Calu3 (cell line): ENCODE measurements at regions not wholly inside any gene's neighbourhood (a gene's known extent, or its start where the extent isn't known, plus 50 kb on each side); places are given as distances from the start of the nearest gene placed in this dataset.

Source experiments
- BruUV-seq: library from RNA; stranded (reverse); fragments of 400-500 nt; replicated peaks from 2 replicates; lab custom pipeline; 2021; lab: Mats Ljungman, UMichigan
- CTCF ChIA-PET: fragments of 300-600 bp; sonication (Branson Sonifier 250); formaldehyde crosslinking; loops from one replicate; lab custom pipeline; 2022; ENCODE audit warnings: antibody characterized with exemption; lab: Charles Lee
- DNase-seq: peaks from one replicate; pipeline ENCODE4 v3.0.0; 2022
- H3K27ac Mint-ChIP-seq: one replicate; pipeline ENCODE4 v1.8.0; 2022; ENCODE audit warnings: mixed read lengths; ENCODE audit not compliant: unreplicated experiment
- H3K27me3 Mint-ChIP-seq: one replicate; pipeline ENCODE4 v1.8.0; 2022; ENCODE audit warnings: mixed read lengths; ENCODE audit not compliant: unreplicated experiment
- H3K36me3 Mint-ChIP-seq: one replicate; pipeline ENCODE4 v1.8.0; 2022; ENCODE audit warnings: mild to moderate bottlenecking, moderate library complexity, mixed read lengths; ENCODE audit not compliant: insufficient read depth, unreplicated experiment
- H3K4me1 Mint-ChIP-seq: one replicate; pipeline ENCODE4 v1.8.0; 2022; ENCODE audit warnings: mild to moderate bottlenecking, low read depth, mixed read lengths; ENCODE audit not compliant: unreplicated experiment
- H3K4me3 Mint-ChIP-seq: one replicate; pipeline ENCODE4 v1.8.0; 2022; ENCODE audit warnings: mild to moderate bottlenecking, low read depth, moderate library complexity, mixed read lengths; ENCODE audit not compliant: unreplicated experiment
- H3K9me3 Mint-ChIP-seq: one replicate; pipeline ENCODE4 v1.8.0; 2022; ENCODE audit warnings: low read depth, mixed read lengths; ENCODE audit not compliant: unreplicated experiment
- intact Hi-C: fragments of 100-400 bp; cut with micrococcal nuclease; formaldehyde crosslinking; loops from one replicate; pipeline ENCODE4 v1.10.0; 2022; ENCODE audit not compliant: unreplicated experiment
- TF ChIP-seq, protein P1 (sequence below): fragments of 200-600 bp; IDR thresholded peaks from one replicate; pipeline ENCODE4 v1.8.0; 2022; ENCODE audit warnings: antibody characterized with exemption; ENCODE audit not compliant: unreplicated experiment

DNA sequence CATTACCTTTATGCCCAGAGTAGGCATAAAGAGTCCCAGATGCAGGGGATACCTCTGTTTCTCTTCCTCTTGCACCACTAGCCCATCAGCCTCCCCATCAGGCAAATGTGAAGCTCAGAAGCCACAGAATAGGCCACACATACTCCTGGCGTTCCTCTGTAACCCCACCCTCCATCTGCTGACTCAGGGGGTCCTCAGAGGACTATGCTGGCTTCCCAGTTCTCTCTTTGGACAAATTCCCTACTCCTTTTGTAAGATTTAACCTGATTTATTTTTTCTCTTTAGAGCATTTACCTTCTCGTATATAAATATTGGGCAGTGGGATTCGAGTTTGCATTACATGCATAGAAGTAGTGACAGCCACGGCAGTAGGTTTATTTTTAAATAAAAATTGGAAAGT, 262.3 kb upstream of the CADM1 start:
- no peak overlapping the region for H3K27ac Mint-ChIP-seq
- no peaks in the 10 kb centered on the region for H3K27me3 Mint-ChIP-seq
- no TSS peak for BruUV-seq
- no peaks in the 10 kb centered on the region for H3K4me1 Mint-ChIP-seq
- TF ChIP-seq, protein P1, sequence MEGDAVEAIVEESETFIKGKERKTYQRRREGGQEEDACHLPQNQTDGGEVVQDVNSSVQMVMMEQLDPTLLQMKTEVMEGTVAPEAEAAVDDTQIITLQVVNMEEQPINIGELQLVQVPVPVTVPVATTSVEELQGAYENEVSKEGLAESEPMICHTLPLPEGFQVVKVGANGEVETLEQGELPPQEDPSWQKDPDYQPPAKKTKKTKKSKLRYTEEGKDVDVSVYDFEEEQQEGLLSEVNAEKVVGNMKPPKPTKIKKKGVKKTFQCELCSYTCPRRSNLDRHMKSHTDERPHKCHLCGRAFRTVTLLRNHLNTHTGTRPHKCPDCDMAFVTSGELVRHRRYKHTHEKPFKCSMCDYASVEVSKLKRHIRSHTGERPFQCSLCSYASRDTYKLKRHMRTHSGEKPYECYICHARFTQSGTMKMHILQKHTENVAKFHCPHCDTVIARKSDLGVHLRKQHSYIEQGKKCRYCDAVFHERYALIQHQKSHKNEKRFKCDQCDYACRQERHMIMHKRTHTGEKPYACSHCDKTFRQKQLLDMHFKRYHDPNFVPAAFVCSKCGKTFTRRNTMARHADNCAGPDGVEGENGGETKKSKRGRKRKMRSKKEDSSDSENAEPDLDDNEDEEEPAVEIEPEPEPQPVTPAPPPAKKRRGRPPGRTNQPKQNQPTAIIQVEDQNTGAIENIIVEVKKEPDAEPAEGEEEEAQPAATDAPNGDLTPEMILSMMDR = no peak
- intact Hi-C loops = no loop called here
- no peak overlapping the region for H3K4me3 Mint-ChIP-seq
- no peak for DNase-seq
- no peaks in the 10 kb centered on the region for H3K36me3 Mint-ChIP-seq
- CTCF ChIA-PET = no interaction called here
- peaks cover 18% of the 10 kb centered on the region for H3K9me3 Mint-ChIP-seq

DNA sequence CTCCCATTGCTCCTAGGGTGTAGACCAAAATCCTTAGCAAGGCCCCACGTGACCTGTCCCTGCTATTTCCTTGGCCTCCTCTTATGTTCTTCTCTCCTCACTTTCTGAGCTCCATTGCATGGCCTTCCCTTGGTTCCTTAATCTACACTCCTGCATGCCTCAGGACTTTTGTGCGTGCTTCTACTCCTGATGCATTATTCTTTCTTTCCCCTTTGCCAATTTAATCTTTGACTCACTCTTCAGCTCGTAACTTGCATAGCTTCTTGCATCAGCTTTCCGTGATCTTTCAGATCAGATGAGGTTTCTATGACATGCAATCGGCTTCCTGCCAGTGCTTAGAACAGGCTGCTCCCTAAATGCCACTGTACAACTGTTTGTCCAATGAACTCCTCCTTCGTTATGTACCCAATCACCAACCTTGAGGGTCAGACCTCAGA, 261.6 kb upstream of the CADM1 start:
- intact Hi-C loops = no loop called here
- Mint-ChIP-seq H3K36me3 (no peaks in the 10 kb centered on the region), H3K27ac (no peak overlapping the region), H3K4me3 (no peak overlapping the region), H3K9me3 (peaks cover 15% of the 10 kb centered on the region), H3K27me3 (no peaks in the 10 kb centered on the region), H3K4me1 (no peaks in the 10 kb centered on the region)
- no TSS peak for BruUV-seq
- no peak for DNase-seq
- TF ChIP-seq, protein P1 = no peak
- CTCF ChIA-PET = no interaction called here

DNA sequence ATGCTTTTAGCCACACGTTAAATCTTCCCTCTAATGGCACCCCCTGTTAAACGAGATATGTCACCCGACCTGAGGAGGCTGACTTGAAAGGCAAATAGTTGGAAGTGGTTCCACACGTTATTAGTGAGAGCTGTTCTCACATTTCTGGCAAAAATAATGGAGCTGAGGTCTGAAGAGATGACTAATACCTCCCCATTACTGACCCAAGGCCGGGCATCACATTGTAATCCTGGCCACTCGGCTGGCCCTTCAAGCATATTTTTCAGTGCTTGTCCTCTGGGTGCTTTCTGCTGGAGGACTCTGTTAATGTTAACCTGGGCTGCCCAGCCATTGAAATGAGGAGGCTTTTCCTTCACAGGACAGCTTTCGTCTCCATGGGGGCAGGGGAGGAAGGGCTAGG, 260.0 kb upstream of the CADM1 start:
- CTCF ChIA-PET = no interaction called here

DNA sequence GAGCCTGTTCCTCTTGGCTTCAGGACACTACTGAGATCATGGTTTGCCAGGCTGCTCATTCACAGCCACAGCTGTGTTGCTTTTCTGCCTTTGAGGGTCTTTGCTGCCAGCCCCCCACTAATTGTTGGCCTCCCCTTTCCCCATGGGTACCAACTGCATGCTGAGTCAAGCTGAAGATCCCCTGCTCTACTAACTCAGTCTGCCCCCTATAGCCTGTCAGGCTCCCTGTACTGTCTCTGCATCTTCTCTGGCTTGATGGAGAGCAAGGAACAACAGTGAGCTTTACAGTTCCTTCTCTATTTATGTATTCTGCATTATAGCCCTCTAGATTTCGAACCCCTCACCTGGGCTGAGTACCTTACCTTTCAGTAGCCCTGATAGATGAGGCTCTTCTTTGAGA, 257.6 kb upstream of the CADM1 start:
- Mint-ChIP-seq H3K4me1 (no peaks in the 10 kb centered on the region), H3K27me3 (no peaks in the 10 kb centered on the region), H3K36me3 (no peaks in the 10 kb centered on the region), H3K27ac (no peak overlapping the region), H3K4me3 (no peak overlapping the region), H3K9me3 (peaks cover 5% of the 10 kb centered on the region)
- TF ChIP-seq, protein P1 = no peak
- DNase-seq = no peak
- intact Hi-C loops = no loop called here
- no TSS peak for BruUV-seq
- CTCF ChIA-PET = no interaction called here

More for the DNA sequence above, 260.0 kb upstream of the CADM1 start:
- no peak overlapping the region for H3K27ac Mint-ChIP-seq
- H3K36me3 Mint-ChIP-seq = no peaks in the 10 kb centered on the region
- H3K4me1 Mint-ChIP-seq = no peaks in the 10 kb centered on the region
- no peak overlapping the region for H3K4me3 Mint-ChIP-seq
- intact Hi-C loops = no loop called here
- no peaks in the 10 kb centered on the region for H3K27me3 Mint-ChIP-seq
- DNase-seq = no peak
- TF ChIP-seq, protein P1 = no peak
- BruUV-seq = no TSS peak
- H3K9me3 Mint-ChIP-seq = peaks cover 8% of the 10 kb centered on the region
